DMS79 (cell line): ENCODE measurements at regions not wholly inside any gene's neighbourhood (a gene's known extent, or its start where the extent isn't known, plus 50 kb on each side); places are given as distances from the start of the nearest gene placed in this dataset.

ENCODE experiments used
- DNase-seq: peaks from one replicate; lab custom pipeline; 2025; lab: John Stamatoyannopoulos, UW

DNA sequence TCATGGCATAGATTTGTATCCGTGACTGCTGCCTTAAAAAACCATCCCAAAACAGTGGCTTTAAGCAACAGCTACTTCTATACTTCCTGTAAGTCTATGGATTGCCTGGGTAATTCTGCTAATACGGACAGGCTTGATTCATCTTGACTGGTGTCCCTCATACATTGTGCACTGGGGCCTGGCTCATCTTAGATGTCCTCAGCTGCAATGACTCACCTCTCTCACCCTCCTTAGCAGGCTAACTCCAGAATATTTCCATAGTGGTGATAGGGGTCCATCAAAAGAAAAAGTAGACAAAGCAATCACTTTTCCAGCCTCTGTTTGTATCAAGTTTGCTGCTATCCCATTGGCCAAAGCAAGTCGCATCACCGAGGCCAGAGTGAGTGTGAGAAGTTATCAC, 409.1 kb upstream of the KAZN start:
- no peak for DNase-seq

DNA sequence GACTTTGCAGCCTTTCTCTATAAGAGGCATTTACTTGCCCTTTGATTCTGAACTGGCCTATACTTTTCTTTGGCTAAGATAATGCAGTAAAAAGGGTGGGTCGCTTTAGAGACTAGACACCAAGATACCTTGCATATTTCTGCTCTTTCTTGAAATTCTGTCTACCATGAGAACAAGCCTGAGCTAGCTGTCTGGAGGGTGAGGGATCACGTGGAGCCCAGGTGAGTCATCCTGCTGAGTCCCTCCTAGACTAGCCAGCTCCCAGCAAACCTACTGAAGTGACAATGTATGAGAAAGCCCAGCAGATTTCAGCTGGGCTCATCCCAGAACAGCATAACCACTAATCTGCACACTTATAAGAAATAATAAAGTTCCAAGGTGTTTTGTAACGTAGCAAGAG, 408.0 kb upstream of the KAZN start:
- DNase-seq = no peak

DNA sequence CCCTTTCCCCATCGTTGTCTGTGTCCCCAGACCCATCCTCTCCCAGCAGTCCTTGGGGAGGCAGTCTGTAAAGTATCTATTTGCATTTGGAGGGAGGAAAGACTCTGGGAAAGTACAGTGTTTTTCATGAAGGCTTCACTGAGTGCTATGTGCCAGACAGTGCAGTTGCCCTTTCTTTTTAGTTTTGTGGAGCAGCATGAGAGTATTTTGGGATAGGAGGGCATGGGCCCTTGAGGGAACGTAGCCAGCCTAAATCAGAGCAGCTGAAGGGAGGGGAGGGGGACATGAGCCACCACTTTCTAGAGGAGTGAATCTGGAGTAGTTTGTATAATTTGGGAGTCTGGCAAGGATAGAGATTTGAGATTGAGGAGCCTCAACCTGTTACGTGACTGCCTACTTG, 404.0 kb upstream of the KAZN start:
- DNase-seq = no peak

DNA sequence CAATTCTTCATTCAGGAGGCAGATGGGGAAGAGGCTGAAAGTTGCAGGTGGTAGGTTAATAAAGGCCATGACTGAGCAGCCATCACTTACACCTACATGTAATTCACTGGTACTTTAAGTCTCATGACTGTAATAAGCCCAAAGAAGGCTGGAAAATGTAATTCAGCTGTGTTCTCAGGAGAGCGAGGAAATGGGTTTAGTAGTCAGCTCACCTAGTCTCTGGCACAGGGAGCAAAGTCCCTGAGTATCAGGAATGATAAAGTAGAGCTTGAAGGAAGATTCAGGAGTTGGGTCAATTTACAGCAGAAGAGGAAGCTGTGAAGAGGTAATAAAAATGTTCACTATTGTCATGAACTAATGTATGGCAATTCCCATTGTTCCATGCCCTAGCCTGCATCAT, 393.4 kb upstream of the KAZN start:
- DNase-seq = no peak

DNA sequence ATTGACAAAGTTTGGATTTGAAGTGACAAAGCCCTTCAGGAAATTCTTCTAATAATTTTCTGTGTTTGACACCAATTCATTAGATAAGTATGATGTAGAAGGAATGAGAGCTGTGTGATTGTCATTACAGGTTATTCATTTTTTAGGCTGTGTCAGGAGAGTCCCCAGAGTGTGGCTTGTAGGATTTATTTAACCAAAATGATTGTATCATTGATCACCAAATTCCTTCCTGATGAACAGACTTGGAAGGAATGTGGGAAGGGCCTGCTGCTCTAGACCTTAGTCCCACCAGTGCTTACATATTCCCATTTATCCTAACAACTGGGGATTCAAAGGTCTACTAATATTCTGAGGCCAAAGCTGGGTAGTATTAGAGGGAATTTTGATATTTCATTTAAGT, 383.3 kb upstream of the KAZN start:
- no peak for DNase-seq

DNA sequence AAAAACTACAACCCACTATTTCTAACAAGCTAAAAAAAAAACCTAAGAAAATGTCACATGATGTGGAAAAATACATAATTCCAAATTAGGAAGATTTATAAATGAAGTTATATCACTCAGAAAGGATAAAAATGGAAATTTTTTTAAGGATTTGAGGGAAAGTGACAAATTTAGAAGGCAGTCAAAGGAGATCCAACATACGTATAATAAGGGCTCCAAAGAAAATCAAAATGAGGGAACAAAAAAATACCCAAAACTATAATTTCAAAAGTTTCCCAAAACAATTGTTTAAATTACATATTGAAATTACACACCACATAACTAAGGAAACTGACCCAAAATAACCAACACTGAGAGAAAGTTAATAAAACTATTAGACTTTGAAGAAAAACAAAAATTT, 381.1 kb upstream of the KAZN start:
- DNase-seq = no peak

DNA sequence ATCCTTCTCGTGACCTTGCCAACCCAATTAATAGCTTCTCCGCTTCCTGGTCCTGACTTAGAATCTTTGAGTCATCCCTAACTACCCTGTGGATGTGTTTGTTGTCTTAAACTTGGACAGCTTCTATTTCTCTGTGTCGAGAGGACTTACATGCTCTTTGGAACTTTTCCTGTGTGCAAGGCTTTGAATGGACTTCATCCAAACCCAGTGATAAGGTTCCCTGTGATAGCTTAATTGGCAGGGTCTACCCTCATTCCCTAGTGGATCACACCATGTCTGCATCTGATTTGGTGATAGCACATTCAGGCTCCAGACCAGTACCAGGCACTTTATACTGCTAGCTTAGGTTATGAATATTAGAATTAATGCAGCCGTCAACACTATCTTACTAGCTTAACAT, 378.2 kb upstream of the KAZN start:
- no peak for DNase-seq

DNA sequence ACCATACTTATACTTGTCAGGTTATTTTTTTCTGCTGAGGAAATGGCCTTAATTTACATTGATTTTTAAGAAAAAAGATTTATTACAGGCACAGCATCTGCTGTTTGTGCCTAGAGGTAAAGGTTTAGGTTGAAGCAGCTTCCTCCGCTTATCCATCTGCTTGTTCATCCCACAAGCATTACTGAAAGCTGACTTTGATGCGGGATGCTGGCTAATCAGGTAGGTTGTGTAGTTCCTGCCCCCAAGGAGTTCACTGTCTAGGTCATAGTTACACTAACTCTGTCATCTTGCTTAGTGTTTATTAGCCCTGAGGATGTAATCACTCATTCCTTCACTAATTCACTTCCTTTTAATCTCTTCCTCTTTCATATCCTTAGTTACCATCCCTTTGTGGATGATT, 377.7 kb upstream of the KAZN start:
- no peak for DNase-seq

DNA sequence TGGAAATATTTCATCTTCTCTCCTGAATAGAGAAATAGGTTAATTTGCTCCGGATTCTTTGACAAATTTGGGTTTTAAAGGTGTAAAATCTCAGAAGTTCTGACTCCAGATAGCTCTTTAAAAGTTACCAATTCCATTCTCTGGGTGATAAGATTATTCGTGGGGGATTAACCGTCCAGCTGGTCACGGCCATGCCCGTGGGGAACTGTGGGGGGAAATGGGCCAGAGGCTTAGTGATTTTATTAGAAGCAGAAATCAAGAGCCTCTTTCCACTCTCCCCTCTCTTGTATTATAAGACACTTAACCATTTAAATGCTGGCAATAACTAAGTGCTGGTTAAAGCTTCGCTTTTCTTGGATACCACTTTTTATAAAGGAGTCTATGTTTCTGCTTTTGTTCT, 376.4 kb upstream of the KAZN start:
- no peak for DNase-seq

DNA sequence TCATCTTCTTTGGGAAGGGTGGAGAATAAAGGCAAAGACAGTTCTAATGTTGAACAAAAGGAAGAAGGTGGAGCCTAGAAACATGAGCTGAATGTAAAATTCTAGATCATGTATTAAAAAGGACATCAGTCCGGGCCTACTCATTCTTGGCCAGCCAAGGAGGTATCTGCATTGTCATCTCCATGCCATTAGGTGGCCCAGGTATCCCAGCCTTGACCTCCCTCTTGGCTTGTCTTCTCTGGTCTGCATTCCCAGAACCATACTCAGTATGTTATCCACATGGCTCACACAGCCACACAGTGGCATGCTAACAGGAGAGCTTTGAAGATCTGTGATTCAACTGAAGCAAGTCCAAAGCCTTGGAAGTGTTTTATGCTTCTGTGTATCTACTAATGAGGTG, 369.8 kb upstream of the KAZN start:
- no peak for DNase-seq

DNA sequence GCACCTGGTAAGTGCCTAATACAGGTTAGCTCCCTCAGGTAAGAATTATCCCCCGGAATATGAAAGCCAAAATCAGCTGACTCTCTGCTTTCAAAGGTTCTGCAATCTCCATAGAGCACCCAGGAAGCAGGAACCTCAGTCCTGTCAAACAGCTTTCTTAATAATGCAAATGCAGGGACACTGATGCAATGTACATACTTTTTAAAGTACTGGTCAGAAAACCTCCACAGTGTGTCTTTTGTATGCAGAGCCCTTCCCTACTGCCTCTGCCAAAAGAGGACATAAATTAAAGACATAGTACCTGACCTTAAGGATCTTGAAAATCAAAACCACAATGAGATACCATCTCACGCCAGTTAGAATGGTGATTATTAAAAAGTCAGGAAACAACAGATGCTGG, 365.0 kb upstream of the KAZN start:
- no peak for DNase-seq

DNA sequence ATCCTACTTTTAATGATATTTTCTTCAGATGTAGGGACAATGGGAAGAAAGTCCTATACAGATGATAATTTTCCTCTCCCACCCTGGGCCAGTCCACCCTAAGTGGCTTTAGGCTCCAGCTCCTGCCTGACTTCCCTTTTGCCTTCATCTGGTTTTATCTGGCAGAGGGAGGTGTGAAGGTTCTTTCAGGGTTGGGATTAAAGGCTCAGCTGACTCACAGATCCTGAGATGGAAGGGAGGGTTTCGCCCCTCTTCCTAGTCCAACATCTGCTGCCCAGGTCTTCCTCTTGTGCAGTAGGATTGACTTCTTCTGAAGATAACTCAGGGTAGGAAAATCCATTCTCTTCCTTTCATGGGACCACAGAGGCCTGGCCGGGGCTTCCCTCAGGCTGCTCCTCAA, 362.4 kb upstream of the KAZN start:
- DNase-seq = no peak

DNA sequence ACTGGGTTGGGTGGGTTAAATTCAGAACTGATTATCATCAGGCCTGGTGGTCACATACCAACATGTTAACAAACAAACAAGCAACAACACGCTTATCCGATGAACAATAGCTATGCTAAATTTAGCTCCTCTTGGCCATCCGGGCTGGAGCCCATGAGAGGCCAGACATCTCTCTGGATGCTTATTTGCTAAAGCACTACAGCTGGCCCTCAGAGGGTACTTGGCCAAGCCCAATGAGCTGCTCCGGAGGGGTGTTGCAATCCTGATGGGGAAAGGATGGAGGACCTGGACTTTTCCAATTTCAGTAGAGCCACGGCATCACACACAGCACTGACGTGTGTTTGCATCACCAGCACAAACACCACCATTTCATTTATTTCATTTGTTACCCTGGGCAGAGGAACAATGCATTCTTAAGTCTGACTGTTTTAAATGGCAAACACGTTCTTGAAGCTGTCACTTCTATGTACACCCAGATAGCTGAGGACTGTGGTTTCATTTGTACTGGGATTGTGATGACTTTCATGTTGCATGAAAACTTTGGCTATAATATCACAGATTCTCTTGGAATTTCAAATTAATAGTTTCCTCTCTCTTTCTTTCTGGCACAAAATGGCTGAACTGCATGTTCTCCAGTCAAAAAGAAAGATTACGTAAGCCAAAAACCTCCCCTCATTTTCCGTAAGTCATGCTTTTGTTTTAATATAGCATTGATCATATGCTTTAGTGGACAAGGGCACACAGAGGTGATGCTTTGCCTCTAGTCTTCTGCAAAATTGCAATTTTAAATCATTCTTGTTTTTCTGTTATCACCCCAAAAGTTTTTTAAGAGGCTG, 359.8 kb upstream of the KAZN start:
- peak; percentile 38 for DNase-seq

DNA sequence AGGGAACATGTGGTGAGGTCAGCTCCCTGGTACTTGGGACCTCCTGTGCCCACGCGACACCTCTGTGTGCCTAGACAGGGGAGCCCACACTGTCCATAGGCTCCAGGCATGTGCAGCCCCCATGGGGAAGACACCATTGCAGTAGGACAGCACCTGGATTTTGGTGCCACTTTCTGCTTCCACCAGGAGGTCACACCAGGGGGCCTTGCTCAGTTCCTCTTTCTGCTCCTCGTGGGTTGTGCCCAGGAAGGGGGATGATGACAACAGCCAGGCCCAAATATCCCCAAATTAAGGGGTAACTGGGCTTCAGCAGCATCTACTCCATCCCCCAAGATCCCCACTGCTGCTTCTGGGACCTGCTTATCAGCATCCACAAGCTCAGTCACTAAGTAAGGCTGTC, 358.2 kb upstream of the KAZN start:
- no peak for DNase-seq

DNA sequence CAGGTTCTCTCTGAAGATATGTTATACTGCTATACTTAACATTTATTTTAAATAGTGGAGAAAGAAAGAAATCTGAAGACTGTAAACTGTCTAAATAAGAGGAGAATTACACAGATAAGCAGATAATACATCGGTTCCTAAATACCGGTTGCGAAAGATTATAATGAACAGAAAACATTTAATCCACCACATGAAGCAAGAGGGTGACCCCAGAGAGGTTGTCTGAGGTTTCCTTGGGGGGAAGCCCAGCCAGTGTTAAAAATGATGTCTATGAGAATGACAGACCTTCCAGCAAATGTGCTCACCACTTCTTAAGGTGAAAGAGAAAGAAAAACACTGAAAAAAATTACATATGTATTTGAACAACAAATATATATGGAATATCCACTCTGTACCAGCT, 356.4 kb upstream of the KAZN start:
- no peak for DNase-seq

DNA sequence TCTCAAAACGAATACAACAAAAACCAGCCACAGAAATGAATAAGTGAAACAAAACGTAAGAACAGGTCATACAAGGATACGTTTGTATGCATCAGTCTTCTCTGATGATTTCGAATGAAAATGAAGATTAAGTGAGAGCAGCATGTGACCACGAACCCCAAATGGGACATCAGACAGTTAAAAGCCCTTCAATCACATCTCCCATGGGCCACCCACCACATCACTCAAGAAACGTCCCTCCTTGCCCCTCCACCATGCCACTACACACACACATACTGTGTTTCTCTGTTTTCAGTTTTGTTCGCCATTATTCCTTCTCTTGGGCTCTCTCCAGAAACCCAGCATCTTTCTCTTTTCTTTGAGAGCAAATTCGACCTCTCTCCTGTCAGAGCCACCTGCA, 355.6 kb upstream of the KAZN start:
- no peak for DNase-seq

DNA sequence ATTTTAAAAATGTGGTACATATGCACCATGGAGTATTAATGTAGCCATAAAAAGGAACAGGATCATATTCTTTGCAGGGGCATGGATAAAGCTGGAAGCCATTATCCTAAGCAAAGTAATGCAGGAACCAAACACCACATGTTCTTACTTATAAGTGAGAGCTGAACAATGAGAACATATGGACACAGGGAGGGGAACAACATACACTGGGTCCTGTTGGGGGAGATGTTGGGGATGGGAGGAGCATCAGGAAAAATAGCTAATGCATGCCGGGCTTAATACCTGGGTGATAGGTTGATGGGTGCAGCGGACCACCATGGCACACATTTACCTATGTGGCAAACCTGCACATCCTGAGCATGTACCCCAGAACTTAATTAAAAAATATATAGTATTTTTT, 352.5 kb upstream of the KAZN start:
- DNase-seq = no peak

DNA sequence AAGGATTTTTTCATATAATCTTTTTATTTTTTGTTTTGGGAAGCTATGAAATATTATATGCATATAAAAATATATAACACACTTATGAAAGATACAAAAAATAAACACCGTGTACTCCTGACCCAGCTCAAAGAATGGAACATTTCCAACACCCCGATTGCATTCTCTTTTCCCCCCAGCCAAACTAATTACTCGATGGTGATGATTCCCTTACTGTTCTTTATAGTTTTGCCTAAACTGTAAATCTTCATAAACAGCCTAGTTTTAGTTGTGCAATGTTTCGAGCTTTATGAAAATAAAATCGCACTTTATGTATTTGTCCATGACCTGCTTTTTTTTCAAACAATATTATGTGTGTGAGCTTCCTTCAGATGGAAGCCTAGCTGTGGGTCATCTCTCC, 352.0 kb upstream of the KAZN start:
- no peak for DNase-seq

DNA sequence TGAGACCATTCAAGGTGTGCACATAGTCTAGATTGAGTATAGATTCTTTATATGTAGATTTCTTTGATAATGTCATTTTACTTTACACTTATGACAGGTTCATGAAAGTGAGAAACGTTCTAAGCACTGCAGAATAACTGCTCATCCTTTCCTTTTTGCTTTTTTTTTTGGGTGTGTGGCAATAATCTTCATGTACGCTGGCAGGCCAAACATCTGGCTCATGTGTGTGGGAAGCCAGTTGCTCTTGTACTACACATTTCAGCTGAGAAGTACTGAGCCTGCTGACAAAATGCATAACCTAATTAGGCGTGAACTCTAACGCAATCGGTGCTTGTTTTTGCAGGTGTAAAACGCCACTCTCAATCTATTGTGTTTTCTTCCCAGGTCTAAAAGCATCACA, 350.8 kb upstream of the KAZN start:
- DNase-seq = no peak

DNA sequence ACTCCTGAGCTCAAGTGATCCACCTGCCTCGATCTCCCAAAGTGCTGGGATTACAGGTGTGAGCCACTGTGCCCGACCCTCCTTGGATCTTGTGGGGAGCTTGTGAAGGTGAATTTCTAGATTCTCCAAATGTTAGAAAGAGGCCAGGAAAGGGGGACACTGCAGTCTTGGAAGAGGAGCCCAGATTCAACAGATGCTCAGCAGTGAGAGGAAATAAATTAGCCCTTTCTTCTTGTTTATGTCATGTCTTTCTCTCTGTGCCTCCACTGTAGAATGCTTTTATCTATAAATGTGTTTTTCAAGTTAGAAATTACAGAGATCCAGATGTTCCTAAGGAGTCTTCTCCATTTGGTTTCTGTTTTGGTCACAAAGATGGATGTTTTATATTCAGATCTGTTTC, 346.6 kb upstream of the KAZN start:
- no peak for DNase-seq

DNA sequence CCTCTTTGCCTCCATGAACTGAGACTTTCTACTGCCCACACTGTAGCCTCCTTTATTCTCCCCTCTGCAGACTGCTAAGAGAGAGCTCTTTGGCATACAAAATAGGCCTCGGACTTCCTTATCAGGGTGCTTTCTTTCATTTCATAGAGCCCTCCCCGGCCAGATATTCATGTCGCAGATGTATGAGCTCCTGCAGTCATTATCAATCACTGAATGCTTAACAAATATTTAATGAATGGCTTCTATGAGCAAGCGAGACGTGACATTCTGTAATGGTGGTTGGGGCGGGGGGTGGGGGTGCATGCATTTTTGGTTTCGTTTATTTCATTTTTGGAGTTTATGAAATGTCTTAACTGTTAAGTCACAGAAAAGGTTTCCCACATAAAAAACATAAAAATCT, 344.8 kb upstream of the KAZN start:
- no peak for DNase-seq

DNA sequence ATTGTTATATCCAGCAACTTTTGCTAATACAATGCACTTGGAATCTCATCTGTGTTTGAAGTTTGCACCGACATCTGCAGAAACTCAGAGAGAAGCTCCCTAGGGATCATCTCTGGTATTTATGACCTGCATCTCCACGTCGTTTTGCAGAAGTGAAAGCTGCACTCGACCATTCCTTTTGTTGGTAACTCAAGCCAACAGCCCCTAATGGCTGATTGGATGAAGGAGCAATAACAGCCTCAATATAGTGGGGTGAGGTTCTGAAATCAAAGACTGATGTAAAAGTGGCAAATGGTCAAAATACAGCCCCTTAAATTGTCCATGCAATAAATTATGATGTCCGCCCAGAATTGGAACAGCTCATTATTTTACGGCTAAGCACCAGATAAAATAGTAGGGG, 344.2 kb upstream of the KAZN start:
- no peak for DNase-seq

DNA sequence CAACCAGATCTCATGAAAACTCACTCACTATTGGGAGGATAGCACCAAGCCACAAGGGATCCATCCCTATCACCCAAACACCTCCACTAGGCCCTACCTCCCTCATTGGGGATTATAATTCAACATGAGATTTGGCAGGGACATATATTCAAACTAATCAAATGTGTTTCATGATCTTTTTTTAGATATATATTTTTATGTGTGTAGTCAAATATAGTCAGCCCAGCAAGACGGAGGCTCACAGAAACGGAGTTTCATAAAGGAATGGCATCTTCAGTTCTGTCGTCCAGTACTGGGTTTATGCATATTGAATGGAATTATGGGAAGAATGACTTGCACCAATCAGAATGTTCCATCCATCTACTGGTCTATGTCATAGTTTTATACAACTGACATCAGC, 343.3 kb upstream of the KAZN start:
- DNase-seq = no peak

DNA sequence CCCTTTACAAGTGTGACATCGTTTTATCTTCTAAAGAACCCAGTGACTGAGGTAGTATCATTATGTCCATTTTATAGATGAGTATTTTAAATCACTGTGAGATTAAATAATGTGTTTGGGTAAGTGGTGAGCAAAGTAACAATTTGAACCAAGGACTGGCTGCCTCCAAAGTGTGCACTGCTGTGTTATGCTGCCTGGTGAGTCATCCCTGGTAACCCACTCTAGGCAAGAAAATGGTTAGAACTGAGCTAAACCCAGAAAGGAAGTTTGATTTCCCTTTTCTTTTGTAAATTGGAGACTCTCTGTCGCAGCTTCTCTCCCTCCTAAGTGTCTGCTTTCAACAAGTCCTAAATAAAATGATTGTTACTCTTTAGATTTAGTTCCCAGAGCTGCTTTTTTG, 342.8 kb upstream of the KAZN start:
- DNase-seq = no peak
